ENCODE measurements at regions not wholly inside any gene's neighbourhood (a gene's known extent, or its start where the extent isn't known, plus 50 kb on each side); places are given as distances from the start of the nearest gene placed in this dataset.

DNA sequence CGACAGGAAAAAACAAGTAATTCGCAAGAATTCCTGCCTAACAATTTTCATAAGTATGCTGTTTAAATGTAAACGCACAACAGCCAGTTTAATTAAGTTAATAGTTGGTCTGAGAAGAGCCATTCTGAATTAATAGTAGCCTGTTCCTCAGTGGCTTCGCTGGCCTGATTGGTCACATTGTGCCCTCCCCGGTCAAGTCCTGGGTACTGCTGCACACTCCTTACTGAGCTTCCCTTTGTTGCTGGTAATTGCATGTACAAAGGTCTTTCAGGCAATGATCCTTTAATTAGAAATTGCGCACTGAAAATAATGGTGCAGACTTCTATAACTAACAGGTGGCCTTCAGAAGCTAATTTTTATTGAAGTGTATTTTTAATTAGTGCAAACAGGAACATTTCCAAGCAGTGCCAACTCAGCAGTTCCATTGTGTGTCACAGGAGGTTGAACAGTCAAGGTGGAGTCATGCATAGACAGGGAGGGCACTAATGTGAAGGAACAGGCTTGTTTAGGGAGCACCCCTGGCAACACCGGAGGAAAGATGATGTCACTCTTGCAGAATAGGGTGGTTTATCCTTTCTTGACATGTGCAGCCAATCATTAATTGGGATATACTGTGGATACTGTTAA is 92.6 kb upstream of the SLC22A23 start:
- H3K27ac ChIP-seq (ENCODE audit: low read depth, low read length): no peak overlapping the region
- no peak overlapping the region for H3K9ac ChIP-seq (ENCODE audit: low read depth, low read length)
- no peaks in the 10 kb centered on the region for H3K4me1 ChIP-seq (ENCODE audit: insufficient read depth, low read length)
- WGBS: 83% methylated on average over 7 of the region's 7 CpGs
- no peaks in the 10 kb centered on the region for H3K36me3 ChIP-seq (ENCODE audit: insufficient read depth, low read length)
- no peak overlapping the region for H3K4me3 ChIP-seq (ENCODE audit: low read length)
- H3K27me3 ChIP-seq (ENCODE audit: insufficient read depth, low read length): no peaks in the 10 kb centered on the region
- H3K9me3 ChIP-seq (ENCODE audit: insufficient read depth, low read depth, low read length): peaks cover 9% of the 10 kb centered on the region; the same call in 1 of the 2 replicates

GRCh38 chr6:3546121-3546520 is 89.3 kb upstream of the SLC22A23 start:
- WGBS: 96% methylated on average over 2 of the region's 2 CpGs
- no peak overlapping the region for H3K9ac ChIP-seq (ENCODE audit: low read depth, low read length)
- no peaks in the 10 kb centered on the region for H3K4me1 ChIP-seq (ENCODE audit: insufficient read depth, low read length)
- no peaks in the 10 kb centered on the region for H3K36me3 ChIP-seq (ENCODE audit: insufficient read depth, low read length)
- H3K27me3 ChIP-seq (ENCODE audit: insufficient read depth, low read length): no peaks in the 10 kb centered on the region
- 0 out of 2 replicates have a peak, but pooled peaks cover 2% of the 10 kb centered on the region for H3K9me3 ChIP-seq (ENCODE audit: insufficient read depth, low read depth, low read length)
- H3K27ac ChIP-seq (ENCODE audit: low read depth, low read length): no peak overlapping the region
- no peak overlapping the region for H3K4me3 ChIP-seq (ENCODE audit: low read length)

DNA sequence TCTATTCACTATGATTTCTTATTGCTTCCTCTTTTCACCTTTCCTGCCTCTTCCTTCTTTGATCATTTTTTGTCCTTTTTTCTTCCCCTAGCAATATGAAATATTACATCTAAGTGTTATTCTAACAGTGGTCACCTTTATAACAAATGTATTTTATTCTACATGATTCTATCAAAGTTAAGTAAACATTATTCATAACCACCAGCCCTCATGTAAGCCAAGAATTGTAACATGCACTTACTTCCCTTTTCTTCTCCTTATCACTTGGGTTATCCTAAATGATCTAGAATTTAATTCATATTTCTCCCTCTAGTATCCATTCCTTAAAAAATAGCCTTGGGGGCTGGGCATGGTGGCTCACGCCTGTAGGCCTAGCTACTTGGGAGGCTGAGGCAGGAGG is 88.3 kb upstream of the SLC22A23 start:
- 100% methylated on average over 1 of the region's 1 CpG for WGBS
- H3K4me1 ChIP-seq (ENCODE audit: insufficient read depth, low read length): no peaks in the 10 kb centered on the region
- H3K27ac ChIP-seq (ENCODE audit: low read depth, low read length): no peak overlapping the region
- 0 out of 2 replicates have a peak, but pooled peaks cover 2% of the 10 kb centered on the region for H3K9me3 ChIP-seq (ENCODE audit: insufficient read depth, low read depth, low read length)
- no peaks in the 10 kb centered on the region for H3K36me3 ChIP-seq (ENCODE audit: insufficient read depth, low read length)
- no peak overlapping the region for H3K9ac ChIP-seq (ENCODE audit: low read depth, low read length)
- no peaks in the 10 kb centered on the region for H3K27me3 ChIP-seq (ENCODE audit: insufficient read depth, low read length)
- H3K4me3 ChIP-seq (ENCODE audit: low read length): no peak overlapping the region

DNA sequence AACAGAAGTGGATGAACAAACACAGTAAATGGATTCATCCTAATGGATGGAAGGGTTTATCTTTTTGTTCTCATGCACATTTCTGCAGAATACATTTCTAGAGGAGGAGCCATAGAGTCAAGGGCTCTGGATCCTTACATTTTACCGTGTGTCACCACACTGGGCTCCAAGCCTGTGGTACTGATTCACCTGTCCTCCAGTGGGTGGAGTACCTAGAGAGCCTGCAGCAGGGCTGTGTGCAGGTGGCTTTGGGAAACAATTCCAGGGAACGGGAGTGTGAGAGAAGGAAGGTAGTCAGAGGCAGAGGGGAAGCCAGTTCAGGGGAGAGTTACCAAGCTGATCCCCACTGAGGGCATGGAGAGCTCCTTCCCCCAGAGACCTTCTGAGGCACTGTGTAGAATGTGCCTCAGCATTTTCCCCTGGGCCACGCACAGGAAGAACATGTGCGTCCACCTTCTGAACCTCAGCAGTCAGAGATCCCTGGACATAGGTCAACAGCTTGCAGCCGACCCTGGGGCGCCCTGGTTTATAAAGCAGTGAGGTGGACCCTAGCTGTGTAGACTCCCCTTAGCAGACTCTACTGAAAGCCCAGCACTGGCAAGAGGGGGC is 85.3 kb upstream of the SLC22A23 start:
- WGBS: 91% methylated on average over 6 of the region's 6 CpGs
- H3K4me1 ChIP-seq (ENCODE audit: insufficient read depth, low read length): no peaks in the 10 kb centered on the region
- H3K9me3 ChIP-seq (ENCODE audit: insufficient read depth, low read depth, low read length): no peaks in the 10 kb centered on the region
- no peaks in the 10 kb centered on the region for H3K27me3 ChIP-seq (ENCODE audit: insufficient read depth, low read length)
- no peak overlapping the region for H3K9ac ChIP-seq (ENCODE audit: low read depth, low read length)
- no peak overlapping the region for H3K4me3 ChIP-seq (ENCODE audit: low read length)
- no peak overlapping the region for H3K27ac ChIP-seq (ENCODE audit: low read depth, low read length)
- no peaks in the 10 kb centered on the region for H3K36me3 ChIP-seq (ENCODE audit: insufficient read depth, low read length)

GRCh38 chr6:3541006-3541585 is 84.2 kb upstream of the SLC22A23 start:
- Histone ChIP-seq H3K27me3 (ENCODE audit: insufficient read depth, low read length) (no peaks in the 10 kb centered on the region), H3K4me1 (ENCODE audit: insufficient read depth, low read length) (no peaks in the 10 kb centered on the region), H3K9ac (ENCODE audit: low read depth, low read length) (no peak overlapping the region), H3K4me3 (ENCODE audit: low read length) (no peak overlapping the region), H3K36me3 (ENCODE audit: insufficient read depth, low read length) (no peaks in the 10 kb centered on the region), H3K9me3 (ENCODE audit: insufficient read depth, low read depth, low read length) (no peaks in the 10 kb centered on the region), H3K27ac (ENCODE audit: low read depth, low read length) (no peak overlapping the region)
- WGBS: 77% methylated on average over 9 of the region's 9 CpGs

DNA sequence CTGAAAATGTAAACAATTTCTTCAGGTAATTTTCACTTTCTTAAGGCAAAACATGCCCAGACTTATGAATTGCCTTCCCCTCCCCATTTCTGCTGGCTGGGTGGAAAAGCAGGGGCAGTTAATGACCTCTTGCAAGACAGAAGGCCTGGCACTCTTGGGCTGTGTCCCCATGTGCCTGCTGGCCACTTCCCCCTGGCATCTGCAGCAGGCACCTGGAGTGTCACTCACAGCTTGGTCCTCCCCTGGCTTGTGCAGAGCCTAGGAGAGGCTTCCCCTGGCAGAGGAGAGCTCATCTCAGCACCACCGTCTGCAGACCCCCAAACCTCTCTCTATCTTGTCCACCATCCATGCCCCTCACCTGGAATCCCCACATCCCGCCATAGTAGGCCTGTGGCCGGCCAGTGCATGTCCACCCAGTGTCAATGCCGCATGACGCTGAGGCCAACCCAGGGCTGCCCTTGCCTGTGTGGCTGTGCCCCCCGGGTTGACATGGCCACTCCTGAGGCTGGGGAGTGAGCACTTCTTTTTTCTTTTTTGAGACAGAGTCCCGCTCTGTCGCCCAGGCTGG is 83.5 kb upstream of the SLC22A23 start:
- no peak overlapping the region for H3K27ac ChIP-seq (ENCODE audit: low read depth, low read length)

GRCh38 chr6:3538536-3538935 is 81.7 kb upstream of the SLC22A23 start:
- H3K9me3 ChIP-seq (ENCODE audit: insufficient read depth, low read depth, low read length): no peaks in the 10 kb centered on the region
- H3K9ac ChIP-seq (ENCODE audit: low read depth, low read length): no peak overlapping the region
- 91% methylated on average over 6 of the region's 6 CpGs for WGBS
- H3K36me3 ChIP-seq (ENCODE audit: insufficient read depth, low read length): no peaks in the 10 kb centered on the region
- no peak overlapping the region for H3K4me3 ChIP-seq (ENCODE audit: low read length)
- no peaks in the 10 kb centered on the region for H3K27me3 ChIP-seq (ENCODE audit: insufficient read depth, low read length)
- H3K27ac ChIP-seq (ENCODE audit: low read depth, low read length): no peak overlapping the region
- H3K4me1 ChIP-seq (ENCODE audit: insufficient read depth, low read length): no peaks in the 10 kb centered on the region

More for the DNA sequence above, 83.5 kb upstream of the SLC22A23 start:
- Histone ChIP-seq H3K4me1 (ENCODE audit: insufficient read depth, low read length) (no peaks in the 10 kb centered on the region), H3K27me3 (ENCODE audit: insufficient read depth, low read length) (no peaks in the 10 kb centered on the region), H3K9ac (ENCODE audit: low read depth, low read length) (no peak overlapping the region), H3K36me3 (ENCODE audit: insufficient read depth, low read length) (no peaks in the 10 kb centered on the region), H3K9me3 (ENCODE audit: insufficient read depth, low read depth, low read length) (no peaks in the 10 kb centered on the region), H3K4me3 (ENCODE audit: low read length) (no peak overlapping the region)
- 93% methylated on average over 8 of the region's 8 CpGs for WGBS

GRCh38 chr6:3536901-3537300 is 80.1 kb upstream of the SLC22A23 start:
- Histone ChIP-seq H3K9me3 (ENCODE audit: insufficient read depth, low read depth, low read length) (no peaks in the 10 kb centered on the region), H3K27ac (ENCODE audit: low read depth, low read length) (no peak overlapping the region), H3K27me3 (ENCODE audit: insufficient read depth, low read length) (no peaks in the 10 kb centered on the region), H3K36me3 (ENCODE audit: insufficient read depth, low read length) (no peaks in the 10 kb centered on the region), H3K4me1 (ENCODE audit: insufficient read depth, low read length) (no peaks in the 10 kb centered on the region), H3K9ac (ENCODE audit: low read depth, low read length) (no peak overlapping the region), H3K4me3 (ENCODE audit: low read length) (no peak overlapping the region)
- WGBS: 94% methylated on average over 8 of the region's 8 CpGs

- Histone ChIP-seq H3K4me3 (ENCODE audit: low read length) (no peak overlapping the region), H3K36me3 (ENCODE audit: insufficient read depth, low read length) (no peaks in the 10 kb centered on the region), H3K27ac (ENCODE audit: low read depth, low read length) (no peak overlapping the region), H3K4me1 (ENCODE audit: insufficient read depth, low read length) (no peaks in the 10 kb centered on the region), H3K9me3 (ENCODE audit: insufficient read depth, low read depth, low read length) (no peaks in the 10 kb centered on the region), H3K9ac (ENCODE audit: low read depth, low read length) (no peak overlapping the region), H3K27me3 (ENCODE audit: insufficient read depth, low read length) (no peaks in the 10 kb centered on the region)
- 93% methylated on average over 19 of the region's 19 CpGs for WGBS
Observed at GRCh38 chr6:3535776-3536435, 79.1 kb upstream of the SLC22A23 start.

DNA sequence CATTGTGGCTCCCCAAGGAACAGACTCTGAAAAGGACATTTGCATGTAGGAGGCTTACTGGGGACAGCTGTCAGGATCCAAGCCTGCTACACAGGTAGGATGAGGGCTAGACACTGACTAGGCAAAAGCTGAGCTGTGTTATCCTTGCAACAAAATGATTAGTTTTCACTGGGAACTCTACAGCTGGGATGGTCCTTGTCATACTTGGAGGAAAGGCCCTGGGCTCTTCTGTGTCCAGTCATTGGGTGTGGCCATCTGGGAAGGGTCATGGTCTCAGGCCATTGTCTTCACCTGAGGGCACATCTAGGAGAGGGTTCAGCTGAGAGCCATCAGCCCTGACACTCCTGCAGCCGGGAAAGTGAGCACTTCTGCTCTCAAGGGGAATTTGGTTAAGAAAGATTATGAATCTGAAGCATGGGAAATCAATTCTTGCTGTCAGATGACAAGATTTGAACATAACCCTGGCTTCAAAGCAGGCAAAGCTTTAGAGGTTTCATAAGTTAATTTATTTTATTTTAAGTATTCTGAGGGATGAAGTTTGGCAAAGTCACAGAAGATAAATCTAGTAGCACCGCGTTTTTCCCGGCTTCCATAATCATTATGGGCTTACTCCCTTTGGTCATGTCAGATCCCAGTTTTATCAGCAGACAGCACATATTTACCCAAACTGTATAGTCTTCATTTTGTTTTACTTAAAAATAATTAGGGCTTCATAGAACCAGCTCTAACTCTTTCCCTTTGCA is 78.4 kb upstream of the SLC22A23 start:
- H3K4me1 ChIP-seq (ENCODE audit: insufficient read depth, low read length): no peaks in the 10 kb centered on the region
- H3K36me3 ChIP-seq (ENCODE audit: insufficient read depth, low read length): no peaks in the 10 kb centered on the region
- 97% methylated on average over 4 of the region's 4 CpGs for WGBS
- H3K27me3 ChIP-seq (ENCODE audit: insufficient read depth, low read length): no peaks in the 10 kb centered on the region
- H3K27ac ChIP-seq (ENCODE audit: low read depth, low read length): no peak overlapping the region
- H3K9me3 ChIP-seq (ENCODE audit: insufficient read depth, low read depth, low read length): no peaks in the 10 kb centered on the region
- no peak overlapping the region for H3K4me3 ChIP-seq (ENCODE audit: low read length)
- no peak overlapping the region for H3K9ac ChIP-seq (ENCODE audit: low read depth, low read length)
